ENCODE measurements at regions not wholly inside any gene's neighbourhood (a gene's known extent, or its start where the extent isn't known, plus 50 kb on each side); places are given as distances from the start of the nearest gene placed in this dataset.

DNA sequence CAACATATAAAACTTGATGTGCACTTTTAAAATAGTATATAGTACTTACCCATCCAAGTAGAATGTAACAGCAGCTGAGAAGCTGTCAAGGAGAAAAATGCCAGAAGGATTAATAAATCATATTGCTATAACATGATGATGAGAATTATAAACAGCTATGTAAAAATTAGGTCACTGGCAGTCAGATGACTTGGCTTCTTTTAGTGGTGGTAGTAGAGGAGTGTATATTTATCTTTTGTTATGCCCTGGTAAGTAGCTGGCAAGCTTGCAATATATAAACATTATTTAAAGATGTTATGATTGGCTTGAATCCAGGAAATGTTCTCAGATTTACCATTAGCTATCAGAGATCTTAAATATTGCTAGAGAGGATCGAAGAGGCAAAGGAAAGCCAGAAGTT lies 471.0 kb upstream of the MGAT4C start:
- Mint-ChIP-seq H3K27me3 (ENCODE audit: unreplicated experiment) (no peaks in the 10 kb centered on the region), H3K4me3 (ENCODE audit: unreplicated experiment) (no peak overlapping the region), H3K4me1 (ENCODE audit: unreplicated experiment) (no peaks in the 10 kb centered on the region), H3K27ac (ENCODE audit: unreplicated experiment) (no peak overlapping the region), H3K9me3 (ENCODE audit: unreplicated experiment) (no peaks in the 10 kb centered on the region), H3K36me3 (ENCODE audit: low read depth, unreplicated experiment) (no peaks in the 10 kb centered on the region)
- DNase-seq (ENCODE audit: low spot score) = no peak
- TF ChIP-seq CTCF (IDR thresholded peaks at IDR 0.05; ENCODE audit: unreplicated experiment) = no peak

- no peaks in the 10 kb centered on the region for H3K36me3 Mint-ChIP-seq (ENCODE audit: low read depth, unreplicated experiment)
- no peak overlapping the region for H3K4me3 Mint-ChIP-seq (ENCODE audit: unreplicated experiment)
- no peaks in the 10 kb centered on the region for H3K27me3 Mint-ChIP-seq (ENCODE audit: unreplicated experiment)
- TF ChIP-seq CTCF (IDR thresholded peaks at IDR 0.05; ENCODE audit: unreplicated experiment) = no peak
- no peaks in the 10 kb centered on the region for H3K9me3 Mint-ChIP-seq (ENCODE audit: unreplicated experiment)
- DNase-seq (ENCODE audit: low spot score) = no peak
- no peaks in the 10 kb centered on the region for H3K4me1 Mint-ChIP-seq (ENCODE audit: unreplicated experiment)
- H3K27ac Mint-ChIP-seq (ENCODE audit: unreplicated experiment) = no peak overlapping the region
Measured at GRCh38 chr12:86724716-86725115, 468.5 kb upstream of the MGAT4C start.

GRCh38 chr12:86723326-86723725 lies 467.1 kb upstream of the MGAT4C start:
- H3K4me1 Mint-ChIP-seq (ENCODE audit: unreplicated experiment) = no peaks in the 10 kb centered on the region
- H3K4me3 Mint-ChIP-seq (ENCODE audit: unreplicated experiment) = no peak overlapping the region
- no peaks in the 10 kb centered on the region for H3K36me3 Mint-ChIP-seq (ENCODE audit: low read depth, unreplicated experiment)
- H3K27me3 Mint-ChIP-seq (ENCODE audit: unreplicated experiment) = no peaks in the 10 kb centered on the region
- H3K27ac Mint-ChIP-seq (ENCODE audit: unreplicated experiment) = no peak overlapping the region
- no peaks in the 10 kb centered on the region for H3K9me3 Mint-ChIP-seq (ENCODE audit: unreplicated experiment)
- DNase-seq (ENCODE audit: low spot score) = no peak
- no peak for TF ChIP-seq CTCF (IDR thresholded peaks at IDR 0.05; ENCODE audit: unreplicated experiment)

DNA sequence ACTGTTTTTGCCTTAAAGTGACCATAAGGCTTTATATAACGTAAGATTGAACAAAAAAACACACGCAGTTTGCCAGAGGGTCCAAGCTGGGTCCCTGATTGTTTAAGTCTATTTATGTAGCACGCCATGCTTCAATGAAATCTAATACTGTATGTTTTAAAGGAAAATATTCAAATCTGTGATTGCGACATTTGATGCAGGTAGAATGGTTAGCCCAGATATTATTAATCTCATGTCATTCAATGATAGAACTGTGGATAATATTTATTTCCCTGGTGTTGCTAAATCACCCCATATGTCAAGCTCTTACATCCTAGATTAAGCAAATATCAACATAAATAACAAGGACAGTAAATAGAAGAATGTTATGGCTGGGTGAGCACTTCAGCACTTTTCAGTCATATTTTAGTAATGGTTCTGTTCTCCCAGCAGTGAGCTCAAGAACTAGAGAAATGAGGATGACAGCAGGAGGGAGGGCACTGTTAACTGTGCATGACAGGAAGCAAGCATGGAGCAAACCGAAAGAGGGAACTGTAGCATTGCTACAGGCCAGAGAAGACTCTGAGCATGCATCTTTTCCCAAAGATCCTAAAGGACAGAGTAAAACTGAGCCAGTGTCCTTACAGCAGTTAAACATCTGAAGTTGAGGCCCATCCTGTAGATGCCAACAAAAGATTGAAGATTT lies 465.7 kb upstream of the MGAT4C start:
- H3K27me3 Mint-ChIP-seq (ENCODE audit: unreplicated experiment) = no peaks in the 10 kb centered on the region
- H3K4me1 Mint-ChIP-seq (ENCODE audit: unreplicated experiment) = no peaks in the 10 kb centered on the region
- H3K36me3 Mint-ChIP-seq (ENCODE audit: low read depth, unreplicated experiment) = no peaks in the 10 kb centered on the region
- no peak for TF ChIP-seq CTCF (IDR thresholded peaks at IDR 0.05; ENCODE audit: unreplicated experiment)
- H3K9me3 Mint-ChIP-seq (ENCODE audit: unreplicated experiment) = no peaks in the 10 kb centered on the region
- no peak overlapping the region for H3K4me3 Mint-ChIP-seq (ENCODE audit: unreplicated experiment)
- H3K27ac Mint-ChIP-seq (ENCODE audit: unreplicated experiment) = no peak overlapping the region
- DNase-seq (ENCODE audit: low spot score) = no peak

DNA sequence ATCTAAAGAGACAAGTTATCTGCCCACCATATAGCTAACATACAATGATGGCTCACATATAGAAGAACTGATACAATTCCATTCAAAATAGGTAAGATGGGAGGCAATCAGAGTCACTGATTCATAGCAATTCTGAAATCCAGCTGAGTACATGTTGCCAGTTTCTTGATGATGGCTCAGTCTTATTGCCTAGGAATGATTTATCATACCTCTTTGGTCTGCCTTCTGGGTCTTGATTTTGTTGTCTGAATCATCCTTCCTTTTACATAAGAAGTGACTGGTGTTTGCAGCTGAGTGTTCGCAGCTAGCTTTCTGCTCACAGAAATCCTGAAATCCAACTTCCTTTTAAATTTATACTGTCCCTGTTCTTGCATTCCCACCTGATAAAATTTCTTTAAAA lies 463.2 kb upstream of the MGAT4C start:
- H3K36me3 Mint-ChIP-seq (ENCODE audit: low read depth, unreplicated experiment) = no peaks in the 10 kb centered on the region
- H3K27me3 Mint-ChIP-seq (ENCODE audit: unreplicated experiment) = no peaks in the 10 kb centered on the region
- H3K4me3 Mint-ChIP-seq (ENCODE audit: unreplicated experiment) = no peak overlapping the region
- TF ChIP-seq CTCF (IDR thresholded peaks at IDR 0.05; ENCODE audit: unreplicated experiment) = no peak
- no peaks in the 10 kb centered on the region for H3K9me3 Mint-ChIP-seq (ENCODE audit: unreplicated experiment)
- no peaks in the 10 kb centered on the region for H3K4me1 Mint-ChIP-seq (ENCODE audit: unreplicated experiment)
- no peak for DNase-seq (ENCODE audit: low spot score)
- no peak overlapping the region for H3K27ac Mint-ChIP-seq (ENCODE audit: unreplicated experiment)
